CD4-positive, CD25-positive, alpha-beta regulatory T cell (primary cell): ENCODE measurements at regions not wholly inside any gene's neighbourhood (a gene's known extent, or its start where the extent isn't known, plus 50 kb on each side); places are given as distances from the start of the nearest gene placed in this dataset.
"Not testable (repeated sequence)": the region's sequence is repeated elsewhere in the genome, so short reads cannot be mapped to it uniquely, and the experiment has no call there.

Experiments
- ATAC-seq, 2 donors: fragments of 150-1000 bp; cut with Tn5 transposase; one replicate each; pipeline ENCODE4 v1.10.0; 2021; ENCODE audit warnings: low read depth in 2 of 2, moderate number of reproducible peaks in 2 of 2, moderate library complexity in 1 of 2
- DNase-seq, 3 donors: peaks; one replicate each; pipeline versions ENCODE4 v3.0.0 to v3.0.0-alpha.2; 2012 to 2022; ENCODE audit warnings: mixed read lengths in 1 of 3
- H3K27ac ChIP-seq: one replicate; pipeline ENCODE4 v1.7.0; 2013; ENCODE audit warnings: mild to moderate bottlenecking, low read length; ENCODE audit not compliant: insufficient read depth, poor library complexity, severe bottlenecking
- H3K27me3 ChIP-seq: one replicate; pipeline ENCODE4 v1.7.0; 2013; ENCODE audit warnings: low read length; ENCODE audit not compliant: control insufficient read depth, insufficient read depth
- H3K36me3 ChIP-seq: one replicate; pipeline ENCODE4 v1.7.0; 2013; ENCODE audit warnings: mild to moderate bottlenecking, low read length, moderate library complexity; ENCODE audit not compliant: control insufficient read depth, insufficient read depth
- H3K4me1 ChIP-seq: 2 replicates; pipeline ENCODE4 v1.7.0; 2013; ENCODE audit warnings: mild to moderate bottlenecking, low read length; ENCODE audit not compliant: insufficient read depth, control insufficient read depth, poor library complexity, severe bottlenecking
- H3K4me3 ChIP-seq: one replicate; pipeline ENCODE4 v1.7.0; 2013; ENCODE audit warnings: low read depth, mild to moderate bottlenecking, low read length, moderate library complexity
- H3K9me3 ChIP-seq, 2 experiments: 1 replicate in 1 of 2; 2 replicates in 1 of 2; pipeline ENCODE4 v1.7.0; 2013; ENCODE audit warnings: low read length in 2 of 2, mild to moderate bottlenecking in 1 of 2, moderate library complexity in 1 of 2; ENCODE audit not compliant: control insufficient read depth in 2 of 2
- H3K27ac Mint-ChIP-seq, 3 donors: one replicate each; pipeline ENCODE4 v1.8.0; 2020 to 2022; ENCODE audit warnings: mild to moderate bottlenecking in 3 of 3, mixed read lengths in 3 of 3, moderate library complexity in 2 of 3
- H3K27me3 Mint-ChIP-seq: one replicate; pipeline ENCODE4 v1.8.0; 2022; ENCODE audit warnings: mild to moderate bottlenecking, mixed read lengths
- H3K36me3 Mint-ChIP-seq: one replicate; pipeline ENCODE4 v1.8.0; 2020; ENCODE audit warnings: mixed read lengths
- H3K4me1 Mint-ChIP-seq, 4 donors: one replicate each; pipeline ENCODE4 v1.8.0; 2020 to 2022; ENCODE audit warnings: mixed read lengths in 4 of 4, mild to moderate bottlenecking in 1 of 4
- H3K4me3 Mint-ChIP-seq, 4 donors: one replicate each; pipeline ENCODE4 v1.8.0; 2020 to 2022; ENCODE audit warnings: mild to moderate bottlenecking in 4 of 4, mixed read lengths in 4 of 4, moderate library complexity in 3 of 4
- H3K9me3 Mint-ChIP-seq, 7 donors: one replicate each; pipeline ENCODE4 v1.8.0; 2020 to 2022; ENCODE audit warnings: mixed read lengths in 7 of 7, mild to moderate bottlenecking in 3 of 7, moderate library complexity in 2 of 7

DNA sequence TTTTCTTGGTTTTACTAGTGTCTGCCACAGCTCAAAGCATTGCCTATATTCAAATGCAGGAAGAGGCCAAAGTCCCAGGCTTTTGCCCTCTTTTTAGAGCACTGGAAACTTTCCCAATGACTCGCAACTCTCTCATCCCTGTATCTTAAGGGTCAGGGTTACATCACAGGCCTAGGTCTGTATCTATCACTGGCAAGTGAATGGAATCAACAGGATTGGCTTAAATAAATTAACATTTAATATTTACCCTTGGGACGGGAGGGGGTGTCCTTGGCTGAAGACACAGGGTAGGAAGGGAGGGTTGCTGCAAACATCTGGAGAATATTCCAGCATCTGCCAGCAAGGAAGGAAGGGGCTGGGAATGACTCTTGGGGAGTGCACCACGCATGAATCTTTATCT, 242.6 kb downstream of the SLC4A3 start:
- peaks cover 0 to 3% (median 0%) of the 10 kb centered on the region in 7 donors for H3K9me3 Mint-ChIP-seq
- no peaks in the 10 kb centered on the region for H3K36me3 ChIP-seq
- H3K4me1 Mint-ChIP-seq = no peaks in the 10 kb centered on the region
- no peak overlapping the region for H3K27ac ChIP-seq
- H3K27me3 Mint-ChIP-seq = peaks cover 6% of the 10 kb centered on the region
- no peak for ATAC-seq
- H3K4me3 ChIP-seq = no peak overlapping the region
- H3K27me3 ChIP-seq = no peaks in the 10 kb centered on the region
- no peak for DNase-seq
- no peaks in the 10 kb centered on the region for H3K9me3 ChIP-seq
- no peak overlapping the region for H3K27ac Mint-ChIP-seq
- H3K4me3 Mint-ChIP-seq = no peak overlapping the region
- no peaks in the 10 kb centered on the region for H3K4me1 ChIP-seq
- no peaks in the 10 kb centered on the region for H3K36me3 Mint-ChIP-seq

DNA sequence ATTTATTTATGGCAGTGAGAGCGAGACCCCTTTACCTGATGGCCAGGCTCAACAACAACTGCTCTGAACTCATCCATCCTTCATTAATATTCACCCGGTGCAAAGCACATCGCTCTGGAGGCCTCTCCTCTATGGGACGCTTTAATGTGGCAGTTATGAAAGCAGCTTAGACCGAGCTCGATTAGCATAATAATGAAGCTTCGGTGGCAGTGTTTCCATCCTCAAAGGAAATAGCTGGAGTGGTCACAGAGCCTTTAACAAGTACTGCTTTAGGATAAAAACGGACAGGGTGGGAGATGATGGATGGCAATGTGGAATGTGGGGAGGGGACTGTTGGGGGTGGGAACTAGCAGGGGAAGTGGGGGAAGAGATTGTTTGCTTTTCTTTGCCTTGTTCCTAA, 243.9 kb downstream of the SLC4A3 start:
- no peak for ATAC-seq

DNA sequence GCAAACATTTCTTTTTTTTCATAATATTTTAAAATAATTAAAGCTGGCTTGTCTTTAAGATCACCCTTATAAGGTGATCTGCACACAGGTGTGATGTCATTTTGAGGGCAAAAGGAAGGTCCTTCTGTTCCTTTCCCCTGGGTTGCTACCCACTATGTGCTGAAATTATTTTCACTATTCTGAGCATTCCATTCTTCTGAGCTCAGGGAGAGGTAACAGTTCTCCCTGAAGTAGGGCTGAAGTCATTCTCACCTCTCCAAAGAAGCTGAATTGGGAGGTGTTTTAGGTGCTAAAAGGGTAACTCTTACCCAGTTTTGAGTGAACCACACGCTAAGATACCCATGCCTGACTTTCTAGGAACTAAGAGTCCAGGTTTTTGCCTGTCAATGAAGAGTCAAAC, 247.6 kb downstream of the SLC4A3 start:
- Histone ChIP-seq H3K4me1 (no peaks in the 10 kb centered on the region), H3K4me3 (no peak overlapping the region), H3K27me3 (no peaks in the 10 kb centered on the region), H3K9me3 (no peaks in the 10 kb centered on the region), H3K27ac (no peak overlapping the region), H3K36me3 (no peaks in the 10 kb centered on the region)
- Mint-ChIP-seq H3K4me3 (no peak overlapping the region), H3K27me3 (no peaks in the 10 kb centered on the region), H3K9me3 (peaks cover 0 to 2% (median 0%) of the 10 kb centered on the region in 7 donors), H3K36me3 (no peaks in the 10 kb centered on the region), H3K27ac (no peak overlapping the region), H3K4me1 (no peaks in the 10 kb centered on the region)
- DNase-seq (no peak), ATAC-seq (no peak)

More for the DNA sequence above, 243.9 kb downstream of the SLC4A3 start:
- Mint-ChIP-seq H3K4me3 (no peak overlapping the region), H3K36me3 (no peaks in the 10 kb centered on the region), H3K9me3 (peaks cover 0 to 3% (median 0%) of the 10 kb centered on the region in 7 donors), H3K27ac (no peak overlapping the region), H3K27me3 (peaks cover 2% of the 10 kb centered on the region), H3K4me1 (no peaks in the 10 kb centered on the region)
- no peaks in the 10 kb centered on the region for H3K9me3 ChIP-seq
- H3K4me1 ChIP-seq = no peaks in the 10 kb centered on the region
- no peaks in the 10 kb centered on the region for H3K27me3 ChIP-seq
- DNase-seq = no peak
- H3K4me3 ChIP-seq = no peak overlapping the region
- H3K27ac ChIP-seq = no peak overlapping the region
- H3K36me3 ChIP-seq = no peaks in the 10 kb centered on the region

DNA sequence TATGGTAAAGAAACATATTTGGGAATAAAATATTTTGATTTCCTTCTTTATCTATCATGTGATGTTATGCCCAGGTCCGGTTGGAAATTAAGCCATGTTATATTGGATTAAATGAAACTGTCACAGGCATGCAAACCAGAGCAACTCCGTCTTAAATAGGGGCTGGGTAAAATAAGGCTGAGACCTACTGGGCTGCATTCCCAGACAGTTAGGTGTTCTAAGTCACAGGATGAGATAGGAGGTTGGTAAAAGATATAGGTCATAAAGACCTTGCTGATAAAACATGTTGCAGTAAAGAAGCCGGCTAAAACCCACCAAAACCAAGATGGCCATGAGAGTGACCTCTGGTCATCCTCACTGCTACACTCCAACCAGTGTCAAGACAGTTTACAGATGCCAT, 248.6 kb downstream of the SLC4A3 start:
- not testable (repeated sequence) for H3K36me3 Mint-ChIP-seq, H3K4me1 Mint-ChIP-seq, H3K27me3 ChIP-seq, H3K27ac ChIP-seq, DNase-seq, H3K9me3 ChIP-seq, H3K4me3 ChIP-seq, H3K27ac Mint-ChIP-seq, H3K27me3 Mint-ChIP-seq, H3K36me3 ChIP-seq, ATAC-seq, H3K9me3 Mint-ChIP-seq, H3K4me3 Mint-ChIP-seq, H3K4me1 ChIP-seq

GRCh38 chr2:219876931-219877330, 249.5 kb downstream of the SLC4A3 start:
- Histone ChIP-seq H3K36me3 (no peaks in the 10 kb centered on the region), H3K27ac (no peak overlapping the region), H3K4me1 (no peaks in the 10 kb centered on the region), H3K27me3 (no peaks in the 10 kb centered on the region), H3K4me3 (no peak overlapping the region), H3K9me3 (no peaks in the 10 kb centered on the region)
- no peaks in the 10 kb centered on the region for H3K27me3 Mint-ChIP-seq
- DNase-seq (no peak), ATAC-seq (no peak)
- H3K9me3 Mint-ChIP-seq = peaks cover 0 to 3% (median 0%) of the 10 kb centered on the region in 7 donors
- no peaks in the 10 kb centered on the region for H3K4me1 Mint-ChIP-seq
- no peak overlapping the region for H3K4me3 Mint-ChIP-seq
- H3K27ac Mint-ChIP-seq = no peak overlapping the region
- H3K36me3 Mint-ChIP-seq = no peaks in the 10 kb centered on the region

DNA sequence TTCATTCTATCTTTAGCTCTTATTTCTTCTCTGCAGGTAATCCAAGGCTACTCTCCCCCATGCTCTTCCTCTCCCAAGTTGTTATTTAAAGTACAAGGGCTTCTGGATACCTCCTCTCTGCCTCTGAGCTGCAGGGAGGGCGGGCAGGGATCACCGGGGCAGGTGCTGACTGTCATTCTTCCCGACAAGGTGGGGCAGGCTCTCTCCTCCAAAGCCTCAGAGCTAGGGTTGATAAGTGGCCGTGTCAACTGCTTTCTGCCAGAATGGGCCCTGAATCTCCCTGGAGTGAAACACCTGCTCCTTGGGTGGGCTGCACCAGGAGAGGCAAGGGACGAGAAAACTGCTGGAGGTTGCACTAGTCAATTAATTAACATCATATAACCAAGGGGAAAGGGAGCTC, 250.3 kb downstream of the SLC4A3 start:
- H3K4me1 Mint-ChIP-seq = no peaks in the 10 kb centered on the region
- H3K27me3 Mint-ChIP-seq = no peaks in the 10 kb centered on the region
- no peak for ATAC-seq
- Histone ChIP-seq H3K27me3 (no peaks in the 10 kb centered on the region), H3K9me3 (no peaks in the 10 kb centered on the region), H3K4me1 (no peaks in the 10 kb centered on the region), H3K27ac (no peak overlapping the region), H3K36me3 (no peaks in the 10 kb centered on the region), H3K4me3 (no peak overlapping the region)
- H3K4me3 Mint-ChIP-seq = no peak overlapping the region
- no peaks in the 10 kb centered on the region for H3K36me3 Mint-ChIP-seq
- DNase-seq = no peak
- no peak overlapping the region for H3K27ac Mint-ChIP-seq
- peaks cover 0 to 3% (median 0%) of the 10 kb centered on the region in 7 donors for H3K9me3 Mint-ChIP-seq

GRCh38 chr2:219878516-219878915, 251.1 kb downstream of the SLC4A3 start:
- Histone ChIP-seq H3K27me3 (no peaks in the 10 kb centered on the region), H3K36me3 (no peaks in the 10 kb centered on the region), H3K27ac (no peak overlapping the region), H3K4me3 (no peak overlapping the region), H3K4me1 (no peaks in the 10 kb centered on the region), H3K9me3 (no peaks in the 10 kb centered on the region)
- DNase-seq (no peak), ATAC-seq (no peak)
- H3K27me3 Mint-ChIP-seq = no peaks in the 10 kb centered on the region
- no peak overlapping the region for H3K27ac Mint-ChIP-seq
- H3K4me1 Mint-ChIP-seq = no peaks in the 10 kb centered on the region
- peaks cover 0 to 3% (median 0%) of the 10 kb centered on the region in 7 donors for H3K9me3 Mint-ChIP-seq
- H3K36me3 Mint-ChIP-seq = no peaks in the 10 kb centered on the region
- no peak overlapping the region for H3K4me3 Mint-ChIP-seq

GRCh38 chr2:219881851-219882250, 254.4 kb downstream of the SLC4A3 start:
- peak overlapping the region in 1 of 4 donors; percentile 2 for H3K4me3 Mint-ChIP-seq
- H3K27ac Mint-ChIP-seq = no peak overlapping the region
- DNase-seq (no peak), ATAC-seq (no peak)
- Histone ChIP-seq H3K9me3 (no peaks in the 10 kb centered on the region), H3K4me3 (no peak overlapping the region), H3K27ac (no peak overlapping the region), H3K27me3 (no peaks in the 10 kb centered on the region), H3K36me3 (no peaks in the 10 kb centered on the region), H3K4me1 (no peaks in the 10 kb centered on the region)
- H3K27me3 Mint-ChIP-seq = peaks cover 3% of the 10 kb centered on the region
- H3K36me3 Mint-ChIP-seq = no peaks in the 10 kb centered on the region
- no peaks in the 10 kb centered on the region for H3K4me1 Mint-ChIP-seq
- peaks cover 0 to 4% (median 0%) of the 10 kb centered on the region in 7 donors for H3K9me3 Mint-ChIP-seq
